ENCODE measurements at regions not wholly inside any gene's neighbourhood (a gene's known extent, or its start where the extent isn't known, plus 50 kb on each side); places are given as distances from the start of the nearest gene placed in this dataset.

GRCh38 chr12:82533341-82533740 is 153.4 kb upstream of the TMTC2 start (continued):
- TF ChIP-seq MAX (IDR thresholded peaks at IDR 0.05), result no peak
- no peak for TF ChIP-seq SRF (IDR thresholded peaks at IDR 0.05; ENCODE audit: low read depth, low read length)
